Pancreas (tissue), 10 donors: ENCODE measurements at regions not wholly inside any gene's neighbourhood (a gene's known extent, or its start where the extent isn't known, plus 50 kb on each side); places are given as distances from the start of the nearest gene placed in this dataset.
"Not testable (repeated sequence)": the region's sequence is repeated elsewhere in the genome, so short reads cannot be mapped to it uniquely, and the experiment has no call there.

ENCODE experiments used
- ATAC-seq, 4 donors: fragments of 200-7000 bp; cut with Tn5 transposase; one replicate each; pipeline versions ENCODE4 v1.8.0 to v1.9.1; 2020; ENCODE audit warnings: mild to moderate bottlenecking in 4 of 4, moderate library complexity in 4 of 4
- DNase-seq, 6 donors: peaks; one replicate each; pipeline ENCODE4 v3.0.0-alpha.2; 2020
- FAIRE-seq: peaks from 2 replicates; lab custom pipeline; 2012; peaks lifted over from hg19 to GRCh38; lab: Jason Lieb, UNC
- H3K27ac ChIP-seq, 4 donors: fragments of 200-600 bp; sonication (generic); 1 replicate in 3 of 4; 2 replicates in 1 of 4; pipeline versions ENCODE4 v1.5.0 to v1.8.0; 2020
- H3K27me3 ChIP-seq, 4 donors: fragments of 200-600 bp; one replicate each; pipeline ENCODE4 v1.8.0; 2021
- H3K36me3 ChIP-seq, 3 donors: fragments of 200-600 bp; sonication (generic) in 1 of 3; one replicate each; pipeline versions ENCODE4 v1.5.0 to v1.8.0; 2020 to 2021
- H3K4me1 ChIP-seq, 3 donors: fragments of 200-600 bp; one replicate each; pipeline ENCODE4 v1.8.0; 2021
- H3K4me3 ChIP-seq, 4 donors: fragments of 200-600 bp; sonication (generic) in 2 of 4; one replicate each; pipeline versions ENCODE4 v1.5.0 to v1.8.0; 2020 to 2021
- H3K9me3 ChIP-seq, 4 donors: fragments of 200-600 bp; one replicate each; pipeline ENCODE4 v1.8.0; 2021
- CTCF ChIP-seq, 4 donors: fragments of 200-600 bp; sonication (generic) in 3 of 4; IDR thresholded peaks; one replicate each; pipeline versions ENCODE4 v1.5.0 to v1.8.0; 2021; ENCODE audit warnings: antibody characterized with exemption in 4 of 4
- WGBS, 2 donors: extraction: QIAGEN DNeasy Blood & Tissue Kit; methylation state at CpG; one replicate each; pipeline ENCODE4 v1.1.7; 2013; 5-methylcytosine and 5-hydroxymethylcytosine counted together
- intact Hi-C, 3 donors: fragments of 100-400 bp; cut with DNase I; formaldehyde crosslinking; loops; one replicate each; pipeline versions ENCODE4 v1.11.1 to v1.14.2; 2022
- donor health status: healthy with polysubstance abuse.
- donor health status: DM: no; HTN: no; CAD: no; lungs with moderate emphysema.
- donor health status: DM: no; HTN: no; CAD: no.
- donor health status: control.
- donor health status: control.
- donor health status: Bipolar disorder and iron deficiency.
- donor health status: DM: yes; HTN: yes; CAD: no.
- donor health status: DM: no; HTN: no; CAD: no.
- donor health status: DM: no; HTN: no; CAD: no.
- donor health status: DM: yes; HTN: yes; CAD: no.

- H3K4me3 ChIP-seq = no peak overlapping the region
- ATAC-seq (no peak), DNase-seq (no peak), FAIRE-seq (no peak)
- WGBS, 2 donors = 72 to 79% methylated on average over 22 of the region's 22 CpGs
- no peak overlapping the region for H3K27ac ChIP-seq
- H3K27me3 ChIP-seq = no peaks in the 10 kb centered on the region
- no peak for TF ChIP-seq CTCF (IDR thresholded peaks at IDR 0.05)
- intact Hi-C loops = no loop called here
- H3K36me3 ChIP-seq = no peaks in the 10 kb centered on the region
- H3K4me1 ChIP-seq = no peaks in the 10 kb centered on the region
- no peaks in the 10 kb centered on the region for H3K9me3 ChIP-seq
Observed at GRCh38 chr5:8839361-8840055, 706.4 kb downstream of the SEMA5A start.

- no peak for FAIRE-seq
- WGBS, 2 donors = 59 to 74% methylated on average over 38 to 39 of the region's 39 CpGs
- no peak overlapping the region for H3K27ac ChIP-seq
- H3K4me1 ChIP-seq = no peaks in the 10 kb centered on the region
- no peak for TF ChIP-seq CTCF (IDR thresholded peaks at IDR 0.05)
- intact Hi-C loops = no loop called here
- no peak for ATAC-seq
- H3K4me3 ChIP-seq = no peak overlapping the region
- no peak for DNase-seq
- no peaks in the 10 kb centered on the region for H3K27me3 ChIP-seq
- H3K36me3 ChIP-seq = no peaks in the 10 kb centered on the region
- H3K9me3 ChIP-seq = no peaks in the 10 kb centered on the region
Observed at GRCh38 chr5:8840237-8840636, 705.6 kb downstream of the SEMA5A start.

- H3K4me1 ChIP-seq, intact Hi-C loops, H3K4me3 ChIP-seq, DNase-seq, H3K36me3 ChIP-seq, H3K27ac ChIP-seq, FAIRE-seq, ATAC-seq, H3K27me3 ChIP-seq, H3K9me3 ChIP-seq: not testable (repeated sequence)
- 78 to 79% methylated on average over 8 of the region's 8 CpGs for WGBS, 2 donors
Observed at GRCh38 chr5:8840746-8841145, 705.1 kb downstream of the SEMA5A start.

- H3K27ac ChIP-seq = no peak overlapping the region
Observed at GRCh38 chr5:8842971-8843551, 702.8 kb downstream of the SEMA5A start.

GRCh38 chr5:8843771-8844170 lies 702.1 kb downstream of the SEMA5A start:
- H3K4me3 ChIP-seq = no peak overlapping the region
- H3K9me3 ChIP-seq = no peaks in the 10 kb centered on the region
- H3K4me1 ChIP-seq = no peaks in the 10 kb centered on the region
- 46 to 60% methylated on average over 7 of the region's 7 CpGs for WGBS, 2 donors
- DNase-seq = no peak
- no peaks in the 10 kb centered on the region for H3K27me3 ChIP-seq
- no peaks in the 10 kb centered on the region for H3K36me3 ChIP-seq
- peak in 3 of 4 donors; percentile 61 to 64 (median 61) for ATAC-seq
- no peak for TF ChIP-seq CTCF (IDR thresholded peaks at IDR 0.05)
- no peak overlapping the region for H3K27ac ChIP-seq
- FAIRE-seq = no peak
- intact Hi-C loops = no loop called here

More at GRCh38 chr5:8842971-8843551, 702.8 kb downstream of the SEMA5A start:
- intact Hi-C loops = no loop called here
- H3K4me1 ChIP-seq = no peaks in the 10 kb centered on the region
- 58 to 63% methylated on average over 5 of the region's 5 CpGs for WGBS, 2 donors
- H3K27me3 ChIP-seq = no peaks in the 10 kb centered on the region
- ATAC-seq (peak in 3 of 4 donors; percentile 29 to 55 (median 37)), DNase-seq (no peak), FAIRE-seq (no peak)
- no peaks in the 10 kb centered on the region for H3K36me3 ChIP-seq
- no peaks in the 10 kb centered on the region for H3K9me3 ChIP-seq
- no peak overlapping the region for H3K4me3 ChIP-seq
- no peak for TF ChIP-seq CTCF (IDR thresholded peaks at IDR 0.05)
